WTC11 (cell line): ENCODE measurements at regions not wholly inside any gene's neighbourhood (a gene's known extent, or its start where the extent isn't known, plus 50 kb on each side); places are given as distances from the start of the nearest gene placed in this dataset.

Source experiments
- ATAC-seq: fragments of 200-7000 bp; cut with Tn5 transposase; 2 replicates; pipeline ENCODE4 v1.10.0; 2021; ENCODE audit warnings: mild to moderate bottlenecking, moderate library complexity
- CTCF ChIA-PET: fragments of 300-600 bp; sonication (Branson Sonifier 250); formaldehyde crosslinking; loops from one replicate; lab custom pipeline; 2021; ENCODE audit warnings: antibody characterized with exemption; lab: Charles Lee
- POLR2A ChIA-PET: fragments of 350-600 bp; sonication (Branson Sonifier 250); formaldehyde crosslinking; loops from one replicate; lab custom pipeline; 2021; ENCODE audit warnings: antibody characterized with exemption; lab: Charles Lee
- DNase-seq: peaks from one replicate; pipeline ENCODE4 v3.0.0; 2021; ENCODE audit warnings: low spot score
- H3K27ac Mint-ChIP-seq: 2 replicates; pipeline ENCODE4 v1.8.0; 2021; ENCODE audit warnings: mixed read lengths
- H3K27me3 Mint-ChIP-seq: 2 replicates; pipeline ENCODE4 v1.8.0; 2021; ENCODE audit warnings: low read depth, mild to moderate bottlenecking, moderate library complexity, mixed read lengths
- H3K36me3 Mint-ChIP-seq: 2 replicates; pipeline ENCODE4 v1.8.0; 2021; ENCODE audit warnings: mixed read lengths
- H3K4me1 Mint-ChIP-seq: 2 replicates; pipeline ENCODE4 v1.8.0; 2022; ENCODE audit warnings: mixed read lengths
- H3K4me3 Mint-ChIP-seq: 2 replicates; pipeline ENCODE4 v1.8.0; 2021; ENCODE audit warnings: mild to moderate bottlenecking, moderate library complexity, mixed read lengths
- H3K9me3 Mint-ChIP-seq: 2 replicates; pipeline ENCODE4 v1.8.0; 2021; ENCODE audit warnings: mixed read lengths
- ATF6 ChIP-seq: sonication (generic); formaldehyde crosslinking; IDR thresholded peaks from 2 replicates; pipeline ENCODE4 v1.8.1; 2023; ENCODE audit warnings: mild to moderate bottlenecking, missing genetic modification reagents
- CBFB ChIP-seq: sonication (generic); formaldehyde crosslinking; IDR thresholded peaks from 2 replicates; pipeline ENCODE4 v1.8.1; 2022; ENCODE audit warnings: mild to moderate bottlenecking, low read depth, missing genetic modification reagents
- CREM ChIP-seq: sonication (generic); formaldehyde crosslinking; IDR thresholded peaks from 2 replicates; pipeline ENCODE4 v1.8.1; 2022; ENCODE audit warnings: mild to moderate bottlenecking, missing genetic modification reagents, moderate library complexity
- E2F4 ChIP-seq: sonication (generic); formaldehyde crosslinking; IDR thresholded peaks from 2 replicates; pipeline ENCODE4 v1.8.1; 2022; ENCODE audit warnings: low read depth, mild to moderate bottlenecking, moderate library complexity, missing genetic modification reagents, borderline replicate concordance
- E2F5 ChIP-seq: sonication (generic); formaldehyde crosslinking; IDR thresholded peaks from 2 replicates; pipeline ENCODE4 v1.8.1; 2022; ENCODE audit warnings: mild to moderate bottlenecking, moderate library complexity, missing genetic modification reagents
- ESRRA ChIP-seq: sonication (generic); formaldehyde crosslinking; IDR thresholded peaks from 2 replicates; pipeline ENCODE4 v1.8.1; 2022; ENCODE audit warnings: mild to moderate bottlenecking, missing genetic modification reagents, borderline replicate concordance
- GRHL2 ChIP-seq: fragments of 250-450 bp; sonication (Bioruptor Pico); IDR thresholded peaks from 2 replicates; pipeline ENCODE4 v1.8.0; 2022; ENCODE audit warnings: mild to moderate bottlenecking, moderate library complexity; ENCODE audit not compliant: insufficient replicate concordance, severe bottlenecking
- GTF2I ChIP-seq: fragments of 250-450 bp; sonication (Bioruptor Pico); conservative IDR thresholded peaks from 2 replicates; pipeline ENCODE4 v1.4.0; 2021; ENCODE audit warnings: mild to moderate bottlenecking
- IRF2 ChIP-seq: sonication (generic); formaldehyde crosslinking; IDR thresholded peaks from 2 replicates; pipeline ENCODE4 v1.8.0; 2022; ENCODE audit warnings: low read depth, missing genetic modification reagents, borderline replicate concordance
- MXD4 ChIP-seq: fragments of 250-450 bp; sonication (Bioruptor Pico); IDR thresholded peaks from 2 replicates; pipeline ENCODE4 v1.8.0; 2021; ENCODE audit warnings: mild to moderate bottlenecking, moderate library complexity, borderline replicate concordance
- PRDM15 ChIP-seq: sonication (generic); formaldehyde crosslinking; IDR thresholded peaks from 2 replicates; pipeline ENCODE4 v1.8.0; 2022; ENCODE audit warnings: missing genetic modification reagents
- PREB ChIP-seq: sonication (generic); formaldehyde crosslinking; IDR thresholded peaks from 2 replicates; pipeline ENCODE4 v1.8.1; 2022; ENCODE audit warnings: mild to moderate bottlenecking, missing genetic modification reagents, moderate library complexity, borderline replicate concordance
- TEAD1 ChIP-seq: sonication (generic); formaldehyde crosslinking; IDR thresholded peaks from 2 replicates; pipeline ENCODE4 v1.8.0; 2022; ENCODE audit warnings: mild to moderate bottlenecking, missing genetic modification reagents
- TEAD4 ChIP-seq: sonication (generic); formaldehyde crosslinking; IDR thresholded peaks from 2 replicates; pipeline ENCODE4 v1.8.0; 2022; ENCODE audit warnings: mild to moderate bottlenecking, missing genetic modification reagents
- USF1 ChIP-seq: sonication (generic); formaldehyde crosslinking; IDR thresholded peaks from 2 replicates; pipeline ENCODE4 v1.8.0; 2022; ENCODE audit warnings: mild to moderate bottlenecking, missing genetic modification reagents
- ZBTB43 ChIP-seq: sonication (generic); formaldehyde crosslinking; IDR thresholded peaks from 2 replicates; pipeline ENCODE4 v1.8.1; 2023; ENCODE audit warnings: mild to moderate bottlenecking, missing genetic modification reagents
- ZNF121 ChIP-seq: sonication (generic); formaldehyde crosslinking; IDR thresholded peaks from 2 replicates; pipeline ENCODE4 v1.8.0; 2023; ENCODE audit warnings: missing genetic modification reagents
- ZNF281 ChIP-seq: sonication (generic); formaldehyde crosslinking; IDR thresholded peaks from 2 replicates; pipeline ENCODE4 v1.8.0; 2023; ENCODE audit warnings: mild to moderate bottlenecking, missing genetic modification reagents
- ZNF416 ChIP-seq: fragments of 250-450 bp; sonication (Bioruptor Pico); IDR thresholded peaks from 2 replicates; pipeline ENCODE4 v1.9.0; 2021; ENCODE audit warnings: mild to moderate bottlenecking, inconsistent platforms
- ZNF512 ChIP-seq: sonication (generic); formaldehyde crosslinking; IDR thresholded peaks from 2 replicates; pipeline ENCODE4 v1.8.1; 2022; ENCODE audit warnings: missing genetic modification reagents, borderline replicate concordance

GRCh38 chr3:159787178-159787574 lies 201.5 kb upstream of the IL12A start (continued):
- TF ChIP-seq PRDM15 (no peak), GTF2I (CRISPR knock-in tag) (no peak), E2F5 (CRISPR knock-in tag) (no peak), TEAD4 (CRISPR knock-in tag) (no peak), CREM (CRISPR knock-in tag) (no peak), PREB (CRISPR knock-in tag) (no peak), IRF2 (no peak), ATF6 (CRISPR knock-in tag) (no peak), USF1 (CRISPR knock-in tag) (no peak), ESRRA (no peak), ZBTB43 (CRISPR knock-in tag) (no peak), ZNF416 (no peak), ZNF281 (CRISPR knock-in tag) (no peak), TEAD1 (CRISPR knock-in tag) (no peak)

- DNase-seq (no peak), ATAC-seq (no peak)
- Mint-ChIP-seq H3K27me3 (no peaks in the 10 kb centered on the region), H3K4me1 (peaks cover 42% of the 10 kb centered on the region), H3K4me3 (no peak overlapping the region), H3K9me3 (no peaks in the 10 kb centered on the region), H3K27ac (no peak overlapping the region; the same call in 1 of the 2 replicates), H3K36me3 (no peaks in the 10 kb centered on the region)
- POLR2A ChIA-PET, result no interaction called here
- CTCF ChIA-PET, result interaction anchor here (1.9 kb wide), 1 partner anchor 17 kb away, joined by 6 read pairs; no protein-coding TSS in a partner anchor
- no peak for TF ChIP-seq ZNF512 (CRISPR knock-in tag)
- no peak for TF ChIP-seq MXD4 (CRISPR knock-in tag)
- TF ChIP-seq CBFB (CRISPR knock-in tag), result no peak
- no peak for TF ChIP-seq ZNF121
- TF ChIP-seq E2F4 (CRISPR knock-in tag), result no peak
- no peak for TF ChIP-seq GRHL2 (CRISPR knock-in tag)
- no peak for TF ChIP-seq ZBTB43 (CRISPR knock-in tag)
Observed at GRCh38 chr3:159787794-159788205, 200.8 kb upstream of the IL12A start.
